GM18909 (cell line): ENCODE measurements at regions not wholly inside any gene's neighbourhood (a gene's known extent, or its start where the extent isn't known, plus 50 kb on each side); places are given as distances from the start of the nearest gene placed in this dataset.
A peak's percentile ranks its signal among the peaks of the same experiment; 100 is the strongest.
"Not testable (repeated sequence)": the region's sequence is repeated elsewhere in the genome, so short reads cannot be mapped to it uniquely, and the experiment has no call there.

Source experiments
- ATAC-seq: cut with Tn5 transposase; IDR thresholded peaks from one replicate; pipeline ENCODE4 v1.9.1; 2021; ENCODE audit warnings: mild to moderate bottlenecking; ENCODE audit not compliant: unreplicated experiment, poor library complexity

GRCh38 chr3:75237053-75237452, 427.1 kb upstream of the FRG2C start:
- ATAC-seq, result no peak

- ATAC-seq, result no peak
Measured at GRCh38 chr3:75237477-75237876, 426.7 kb upstream of the FRG2C start.

GRCh38 chr3:75241226-75241962, 422.7 kb upstream of the FRG2C start:
- not testable (repeated sequence) for ATAC-seq

GRCh38 chr3:75242012-75242735, 422.0 kb upstream of the FRG2C start:
- ATAC-seq, result no peak

- no peak for ATAC-seq
Measured at GRCh38 chr3:75248974-75249373, 415.2 kb upstream of the FRG2C start.

- ATAC-seq, result no peak
Measured at GRCh38 chr3:75254685-75255084, 409.4 kb upstream of the FRG2C start.

GRCh38 chr3:75258825-75259683, 405.1 kb upstream of the FRG2C start:
- peak; percentile 62 for ATAC-seq

- not testable (repeated sequence) for ATAC-seq
Measured at GRCh38 chr3:75260975-75261374, 403.2 kb upstream of the FRG2C start.

GRCh38 chr3:75262661-75263060, 401.5 kb upstream of the FRG2C start:
- ATAC-seq, result no peak

GRCh38 chr3:75265897-75266296, 398.2 kb upstream of the FRG2C start:
- no peak for ATAC-seq

- not testable (repeated sequence) for ATAC-seq
Measured at GRCh38 chr3:75268576-75268975, 395.6 kb upstream of the FRG2C start.

- ATAC-seq, result not testable (repeated sequence)
Measured at GRCh38 chr3:75272237-75272636, 391.9 kb upstream of the FRG2C start.

GRCh38 chr3:75272691-75273090, 391.4 kb upstream of the FRG2C start:
- ATAC-seq, result no peak

GRCh38 chr3:75285531-75286148, 378.5 kb upstream of the FRG2C start:
- not testable (repeated sequence) for ATAC-seq

- not testable (repeated sequence) for ATAC-seq
Measured at GRCh38 chr3:75288972-75289574, 375.1 kb upstream of the FRG2C start.

GRCh38 chr3:75294124-75294523, 370.0 kb upstream of the FRG2C start:
- ATAC-seq, result peak; percentile 67

GRCh38 chr3:75295013-75295412, 369.1 kb upstream of the FRG2C start:
- no peak for ATAC-seq

- ATAC-seq, result no peak
Measured at GRCh38 chr3:75296858-75297257, 367.3 kb upstream of the FRG2C start.

- no peak for ATAC-seq
Measured at GRCh38 chr3:75300606-75301005, 363.5 kb upstream of the FRG2C start.

- not testable (repeated sequence) for ATAC-seq
Measured at GRCh38 chr3:75301050-75301449, 363.1 kb upstream of the FRG2C start.
